ENCODE measurements at regions not wholly inside any gene's neighbourhood (a gene's known extent, or its start where the extent isn't known, plus 50 kb on each side); places are given as distances from the start of the nearest gene placed in this dataset.
"Not testable (repeated sequence)": the region's sequence is repeated elsewhere in the genome, so short reads cannot be mapped to it uniquely, and the experiment has no call there.

DNA sequence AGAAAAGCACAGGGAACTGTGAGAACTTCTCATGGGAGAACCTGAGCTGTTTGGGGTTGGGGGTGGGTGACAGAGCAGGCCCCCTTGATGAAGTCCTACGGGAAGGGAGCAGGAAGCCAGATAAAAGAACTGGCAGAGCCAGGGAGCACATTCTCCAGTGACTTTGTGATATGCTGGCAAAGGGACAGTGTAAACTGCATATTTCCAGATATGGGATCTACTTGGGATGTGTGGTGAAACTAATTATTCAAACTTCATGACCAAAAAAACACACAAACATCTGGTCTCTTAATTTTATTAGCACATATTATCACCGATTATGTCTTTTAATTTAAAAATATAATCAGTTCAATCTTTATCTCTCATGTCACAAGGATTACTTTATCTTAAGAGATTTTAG lies 266.0 kb downstream of the PAPSS1 start:
- TF ChIP-seq, protein P1, sequence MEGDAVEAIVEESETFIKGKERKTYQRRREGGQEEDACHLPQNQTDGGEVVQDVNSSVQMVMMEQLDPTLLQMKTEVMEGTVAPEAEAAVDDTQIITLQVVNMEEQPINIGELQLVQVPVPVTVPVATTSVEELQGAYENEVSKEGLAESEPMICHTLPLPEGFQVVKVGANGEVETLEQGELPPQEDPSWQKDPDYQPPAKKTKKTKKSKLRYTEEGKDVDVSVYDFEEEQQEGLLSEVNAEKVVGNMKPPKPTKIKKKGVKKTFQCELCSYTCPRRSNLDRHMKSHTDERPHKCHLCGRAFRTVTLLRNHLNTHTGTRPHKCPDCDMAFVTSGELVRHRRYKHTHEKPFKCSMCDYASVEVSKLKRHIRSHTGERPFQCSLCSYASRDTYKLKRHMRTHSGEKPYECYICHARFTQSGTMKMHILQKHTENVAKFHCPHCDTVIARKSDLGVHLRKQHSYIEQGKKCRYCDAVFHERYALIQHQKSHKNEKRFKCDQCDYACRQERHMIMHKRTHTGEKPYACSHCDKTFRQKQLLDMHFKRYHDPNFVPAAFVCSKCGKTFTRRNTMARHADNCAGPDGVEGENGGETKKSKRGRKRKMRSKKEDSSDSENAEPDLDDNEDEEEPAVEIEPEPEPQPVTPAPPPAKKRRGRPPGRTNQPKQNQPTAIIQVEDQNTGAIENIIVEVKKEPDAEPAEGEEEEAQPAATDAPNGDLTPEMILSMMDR (conservative IDR thresholded peaks at IDR 0.05; ENCODE audit: control insufficient read depth, insufficient read depth, low read depth, low read length): no peak
- no peak overlapping the region for H3K4me3 ChIP-seq (ENCODE audit: control insufficient read depth, low read depth, low read length)
- no peak for DNase-seq (ENCODE audit: low read depth)

DNA sequence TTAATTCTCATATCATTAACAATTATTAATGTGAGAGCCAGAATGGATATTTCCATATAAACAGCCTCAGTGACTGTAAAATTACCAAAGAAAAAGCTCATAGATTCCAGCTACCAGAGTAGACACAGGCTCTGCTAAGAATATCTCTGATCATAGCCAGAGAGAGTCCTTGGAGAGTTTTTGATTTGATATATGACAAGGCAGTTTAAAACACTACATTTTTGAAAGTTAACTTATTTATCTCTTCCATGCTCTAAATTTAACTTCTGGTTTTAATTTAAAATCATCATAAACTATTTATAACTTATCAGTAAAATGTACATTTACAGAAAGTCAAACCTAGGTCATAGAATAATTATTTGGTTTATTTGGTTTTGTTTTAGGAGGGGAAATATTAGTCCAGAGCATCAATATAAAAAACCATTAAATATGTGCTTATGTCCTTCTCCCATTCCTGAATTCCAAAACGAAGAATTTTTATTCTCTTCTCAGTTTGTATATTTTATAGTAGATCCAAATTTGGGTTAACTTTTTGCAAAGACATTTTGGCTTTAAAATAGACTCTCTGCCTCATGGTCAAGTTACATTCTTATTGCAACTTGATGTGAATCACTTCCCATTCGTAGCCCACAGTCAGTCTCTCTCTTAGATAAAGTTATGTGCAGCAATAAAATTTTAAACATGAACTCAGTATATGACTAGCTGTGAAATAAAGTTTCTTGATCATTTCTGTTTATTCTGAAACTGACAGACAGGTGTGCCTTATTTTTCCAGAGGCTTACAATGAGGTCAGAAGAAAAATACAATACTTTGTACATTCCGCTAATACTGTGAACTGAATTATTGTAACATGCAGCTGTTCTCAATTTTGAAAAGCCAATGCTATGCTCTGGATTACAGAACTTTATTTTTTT lies 267.1 kb downstream of the PAPSS1 start:
- DNase-seq (ENCODE audit: low read depth): no peak
- TF ChIP-seq, protein P1 (conservative IDR thresholded peaks at IDR 0.05; ENCODE audit: control insufficient read depth, insufficient read depth, low read depth, low read length): no peak
- H3K4me3 ChIP-seq (ENCODE audit: control insufficient read depth, low read depth, low read length): no peak overlapping the region

DNA sequence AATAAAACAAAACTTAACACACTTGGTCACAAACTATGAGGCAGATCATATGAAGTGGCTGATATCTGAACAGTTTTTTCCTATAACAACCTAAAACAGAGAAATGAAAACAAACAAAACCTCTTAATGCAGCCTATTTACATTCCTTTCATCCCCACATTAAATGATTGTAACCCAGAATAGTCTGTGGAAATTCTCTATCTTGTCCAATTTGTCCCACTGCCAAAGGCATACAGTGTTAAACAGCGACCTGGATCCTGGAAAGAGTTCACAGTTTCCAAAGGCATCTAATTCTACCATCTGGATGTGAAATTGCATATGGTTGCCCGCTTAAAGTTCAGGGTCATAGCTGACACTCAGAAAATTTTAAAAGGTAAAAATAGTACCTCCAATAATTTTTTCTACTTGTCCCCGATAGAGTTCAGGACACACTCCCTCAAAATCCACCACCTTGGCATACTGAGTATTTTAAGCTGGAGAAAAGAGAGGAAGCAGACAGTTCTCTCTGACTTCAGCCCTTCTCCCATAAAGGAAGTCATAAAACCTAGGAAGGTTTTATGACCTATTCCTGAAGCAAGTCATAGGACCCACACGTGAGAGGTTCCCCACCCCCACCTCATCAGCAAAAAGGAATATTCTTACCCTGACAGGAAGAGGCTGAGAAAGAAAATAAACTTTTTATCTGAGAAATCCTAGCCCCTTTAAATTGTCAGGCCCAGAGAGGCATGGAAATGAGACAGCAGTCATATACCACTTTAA lies 270.2 kb downstream of the PAPSS1 start:
- DNase-seq (ENCODE audit: low read depth): no peak
- no peak overlapping the region for H3K4me3 ChIP-seq (ENCODE audit: control insufficient read depth, low read depth, low read length)
- TF ChIP-seq, protein P1 (conservative IDR thresholded peaks at IDR 0.05; ENCODE audit: control insufficient read depth, insufficient read depth, low read depth, low read length): no peak

DNA sequence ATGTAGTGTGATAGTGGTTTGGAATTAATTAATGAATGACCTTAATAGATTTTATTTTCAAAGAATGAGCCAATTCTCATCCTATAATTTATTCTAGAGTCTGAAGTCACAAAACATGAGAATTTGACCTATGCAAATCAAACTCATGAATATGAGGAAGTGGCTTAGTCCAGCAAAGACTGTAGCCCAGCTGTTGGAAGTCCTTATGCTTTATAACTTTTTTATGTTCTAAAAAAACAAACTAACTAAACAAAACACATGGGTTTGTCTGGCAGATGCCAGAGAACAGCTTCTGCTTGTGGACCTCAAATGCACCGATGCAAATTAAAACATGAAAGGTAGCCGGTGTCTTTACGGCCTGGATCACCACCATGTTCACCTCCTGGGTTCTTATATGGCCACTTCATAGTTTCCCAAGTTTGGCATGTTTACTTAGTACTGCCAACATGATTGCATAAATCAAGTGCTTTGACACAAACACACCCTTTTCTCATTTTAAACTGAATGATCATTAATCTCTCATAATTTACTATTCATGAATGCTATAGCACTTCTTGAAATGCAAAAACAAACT lies 277.4 kb downstream of the PAPSS1 start:
- TF ChIP-seq, protein P1 (conservative IDR thresholded peaks at IDR 0.05; ENCODE audit: control insufficient read depth, insufficient read depth, low read depth, low read length): no peak
- no peak overlapping the region for H3K4me3 ChIP-seq (ENCODE audit: control insufficient read depth, low read depth, low read length)
- no peak for DNase-seq (ENCODE audit: low read depth)

DNA sequence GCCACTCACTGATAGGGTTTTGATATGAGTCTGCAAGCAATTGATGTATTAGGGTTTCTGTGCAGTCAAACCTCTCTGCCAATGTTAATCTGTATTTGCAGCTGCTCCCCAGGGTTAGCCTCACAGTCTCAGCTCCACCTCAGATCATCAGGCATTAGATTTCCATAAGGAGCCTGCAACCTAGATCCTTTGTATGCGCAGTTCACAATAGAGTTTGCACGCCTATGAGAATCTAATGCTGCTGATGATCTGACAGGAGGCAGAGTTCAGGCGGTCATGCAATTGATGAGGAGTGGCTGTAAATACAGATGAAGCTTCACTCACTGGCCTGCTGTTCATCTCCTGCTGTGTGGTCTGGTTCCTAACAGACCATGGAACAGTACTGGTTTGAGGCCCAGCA lies 280.6 kb downstream of the PAPSS1 start:
- H3K4me3 ChIP-seq (ENCODE audit: control insufficient read depth, low read depth, low read length): no peak overlapping the region
- TF ChIP-seq, protein P1 (conservative IDR thresholded peaks at IDR 0.05; ENCODE audit: control insufficient read depth, insufficient read depth, low read depth, low read length): no peak
- no peak for DNase-seq (ENCODE audit: low read depth)

DNA sequence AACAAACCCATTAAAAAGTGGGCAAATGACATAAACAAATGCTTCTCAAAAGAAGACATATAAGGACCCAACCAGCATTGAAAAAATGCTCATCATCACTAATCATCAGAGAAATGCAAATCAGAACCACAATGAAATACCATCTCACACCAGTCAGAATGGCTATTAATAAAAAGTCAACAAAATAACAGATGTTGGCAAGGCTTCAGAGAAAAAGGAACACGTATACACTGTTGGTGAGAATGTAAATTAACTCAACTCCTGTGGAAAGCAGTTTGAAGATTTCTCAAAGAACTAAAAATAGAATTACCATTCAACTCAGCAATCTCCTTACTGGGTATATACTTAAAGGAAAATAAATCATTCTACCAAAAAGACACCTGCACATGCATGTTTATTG lies 283.6 kb downstream of the PAPSS1 start:
- not testable (repeated sequence) for DNase-seq (ENCODE audit: low read depth); H3K4me3 ChIP-seq (ENCODE audit: control insufficient read depth, low read depth, low read length)

DNA sequence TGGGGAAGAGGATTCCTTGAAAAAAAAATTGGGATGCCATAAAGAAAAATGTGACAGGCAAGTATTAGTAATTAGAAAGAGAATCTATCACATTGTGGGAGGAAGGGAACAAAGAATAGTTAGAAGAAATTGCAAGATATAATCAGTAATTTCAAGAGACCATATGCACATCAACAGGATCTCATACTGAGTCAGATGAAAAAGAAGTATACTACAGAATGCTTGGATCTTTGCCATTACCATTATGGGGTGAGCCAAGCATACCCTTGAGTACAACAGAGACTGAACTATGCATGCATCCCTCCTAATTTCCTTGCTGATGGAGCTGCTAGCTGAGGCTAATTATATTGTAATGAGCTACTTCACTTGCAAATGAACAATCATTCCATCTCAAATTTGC lies 287.6 kb downstream of the PAPSS1 start:
- TF ChIP-seq, protein P1 (conservative IDR thresholded peaks at IDR 0.05; ENCODE audit: control insufficient read depth, insufficient read depth, low read depth, low read length): no peak
- peak; percentile 8 for DNase-seq (ENCODE audit: low read depth)
- no peak overlapping the region for H3K4me3 ChIP-seq (ENCODE audit: control insufficient read depth, low read depth, low read length)
